IMR-90 (cell line): ENCODE measurements at regions not wholly inside any gene's neighbourhood (a gene's known extent, or its start where the extent isn't known, plus 50 kb on each side); places are given as distances from the start of the nearest gene placed in this dataset.
A peak's percentile ranks its signal among the peaks of the same experiment; 100 is the strongest.

Experiments used
- ATAC-seq: fragments of 200-7000 bp; cut with Tn5 transposase; 2 replicates; pipeline ENCODE4 v1.9.1; 2020; ENCODE audit warnings: low read depth, mild to moderate bottlenecking, moderate library complexity
- BruUV-seq: library from RNA; stranded (reverse); fragments of 400-500 nt; replicated peaks from 2 replicates; lab custom pipeline; 2021; lab: Mats Ljungman, UMichigan
- CTCF ChIA-PET: fragments of 300-600 bp; formaldehyde crosslinking; extraction: SDS; loops from one replicate; lab custom pipeline; 2021; ENCODE audit warnings: antibody characterized with exemption; lab: Yijun Ruan, JAX
- POLR2A ChIA-PET: fragments of 300-600 bp; sonication (Branson Sonifier 250); formaldehyde crosslinking; loops from one replicate; lab custom pipeline; 2022; ENCODE audit warnings: antibody characterized with exemption; ENCODE audit not compliant: unreplicated experiment; lab: Charles Lee
- DNase-seq: peaks from one replicate; pipeline ENCODE4 v3.0.0; 2013
- H2AFZ ChIP-seq: replicated peaks from 2 replicates; pipeline ENCODE3; 2013; ENCODE audit warnings: low read length, mild to moderate bottlenecking; ENCODE audit not compliant: poor library complexity
- H2AK5ac ChIP-seq: 2 replicates; pipeline ENCODE4 v1.6.1; 2013; ENCODE audit warnings: low read depth, low read length, inconsistent platforms
- H2AK9ac ChIP-seq: replicated peaks from 2 replicates; pipeline ENCODE3; 2013; ENCODE audit warnings: mild to moderate bottlenecking, low read depth, low read length, moderate library complexity; ENCODE audit not compliant: poor library complexity
- H2BK120ac ChIP-seq: 2 replicates; pipeline ENCODE4 v1.6.1; 2013; ENCODE audit warnings: low read depth, low read length, inconsistent platforms
- H2BK15ac ChIP-seq: 3 replicates; pipeline ENCODE4 v1.6.1; 2013; ENCODE audit warnings: low read depth, low read length, inconsistent platforms
- H2BK20ac ChIP-seq: 2 replicates; pipeline ENCODE4 v1.6.1; 2013; ENCODE audit warnings: low read depth, mild to moderate bottlenecking, inconsistent platforms, low read length, moderate library complexity
- H2BK5ac ChIP-seq: 2 replicates; pipeline ENCODE4 v1.6.1; 2013; ENCODE audit warnings: mild to moderate bottlenecking, low read depth, low read length, inconsistent platforms; ENCODE audit not compliant: poor library complexity, severe bottlenecking
- H3K14ac ChIP-seq: replicated peaks from 2 replicates; pipeline ENCODE4 v1.6.1; 2013; ENCODE audit warnings: low read depth, low read length, inconsistent platforms
- H3K18ac ChIP-seq: 2 replicates; pipeline ENCODE4 v1.6.1; 2013; ENCODE audit warnings: low read depth, low read length, control low read depth
- H3K23ac ChIP-seq: 2 replicates; pipeline ENCODE4 v1.6.1; 2013; ENCODE audit warnings: low read depth, low read length, inconsistent platforms
- H3K27ac ChIP-seq: 2 replicates; pipeline ENCODE4 v1.5.1; 2013; ENCODE audit warnings: mild to moderate bottlenecking, control low read depth, low read length; ENCODE audit not compliant: insufficient read depth
- H3K27me3 ChIP-seq: 2 replicates; pipeline ENCODE4 v1.6.1; 2013; ENCODE audit warnings: low read length; ENCODE audit not compliant: control insufficient read depth, insufficient read depth
- H3K36me3 ChIP-seq: 2 replicates; pipeline ENCODE4 v1.6.1; 2013; ENCODE audit warnings: low read length, mixed read lengths; ENCODE audit not compliant: control insufficient read depth, insufficient read depth
- H3K4ac ChIP-seq: 2 replicates; pipeline ENCODE4 v1.6.1; 2013; ENCODE audit warnings: low read depth, low read length, inconsistent platforms
- H3K4me1 ChIP-seq: 2 replicates; pipeline ENCODE4 v1.6.1; 2013; ENCODE audit warnings: low read length, mixed read lengths; ENCODE audit not compliant: control insufficient read depth, insufficient read depth
- H3K4me2 ChIP-seq: 2 replicates; pipeline ENCODE4 v1.6.1; 2013; ENCODE audit warnings: low read depth, mild to moderate bottlenecking, control low read depth, low read length, moderate library complexity
- H3K4me3 ChIP-seq: 2 replicates; pipeline ENCODE4 v1.5.1; 2013; ENCODE audit warnings: low read depth, mild to moderate bottlenecking, control low read depth, low read length, moderate library complexity; ENCODE audit not compliant: insufficient read depth
- H3K56ac ChIP-seq: 2 replicates; pipeline ENCODE4 v1.6.1; 2013; ENCODE audit warnings: low read length, inconsistent platforms; ENCODE audit not compliant: insufficient read depth; ENCODE audit errors: extremely low read depth
- H3K79me1 ChIP-seq, 2 experiments: 2 replicates each; pipeline ENCODE4 v1.6.1; 2013; ENCODE audit warnings: low read length in 2 of 2, inconsistent platforms in 1 of 2, low read depth in 1 of 2
- H3K9ac ChIP-seq: 2 replicates; pipeline ENCODE4 v1.6.1; 2013; ENCODE audit warnings: low read depth, low read length, control low read depth
- H3K9me1 ChIP-seq: 2 replicates; pipeline ENCODE4 v1.6.1; 2013; ENCODE audit warnings: low read length, inconsistent platforms; ENCODE audit not compliant: insufficient read depth
- H3K9me3 ChIP-seq: 2 replicates; pipeline ENCODE4 v1.6.1; 2013; ENCODE audit warnings: low read length; ENCODE audit not compliant: control insufficient read depth, insufficient read depth
- H4K20me1 ChIP-seq: 2 replicates; pipeline ENCODE4 v1.6.1; 2013; ENCODE audit warnings: low read length, inconsistent platforms; ENCODE audit not compliant: insufficient read depth
- H4K5ac ChIP-seq: 2 replicates; pipeline ENCODE4 v1.6.1; 2013; ENCODE audit warnings: mild to moderate bottlenecking, low read depth, low read length, control low read depth
- H4K8ac ChIP-seq, 2 experiments: 2 replicates each; pipeline ENCODE4 v1.6.1; 2013; ENCODE audit warnings: low read depth in 2 of 2, low read length in 2 of 2, control low read depth in 1 of 2, inconsistent platforms in 1 of 2
- H4K91ac ChIP-seq: 2 replicates; pipeline ENCODE4 v1.6.1; 2013; ENCODE audit warnings: low read depth, low read length, inconsistent platforms; ENCODE audit not compliant: insufficient read depth
- CEBPB ChIP-seq: IDR thresholded peaks from 2 replicates; pipeline ENCODE4 v1.6.1; 2012; ENCODE audit warnings: low read depth, low read length, improper control_type of control experiment
- ELK1 ChIP-seq: fragments of 150-350 bp; IDR thresholded peaks from 2 replicates; pipeline ENCODE4 v1.6.1; 2016; ENCODE audit warnings: low read depth, mild to moderate bottlenecking, low read length, moderate library complexity, borderline replicate concordance
- FOS ChIP-seq: fragments of 150-350 bp; IDR thresholded peaks from 2 replicates; pipeline ENCODE4 v1.6.1; 2016; ENCODE audit warnings: low read depth, low read length
- MAFK ChIP-seq: IDR thresholded peaks from 2 replicates; pipeline ENCODE4 v1.6.1; 2012; ENCODE audit warnings: low read depth, low read length, improper control_type of control experiment
- MAZ ChIP-seq: IDR thresholded peaks from 2 replicates; pipeline ENCODE4 v1.6.1; 2012; ENCODE audit warnings: low read depth, mild to moderate bottlenecking, low read length, improper control_type of control experiment, moderate library complexity, borderline replicate concordance
- MXI1 ChIP-seq: IDR thresholded peaks from 2 replicates; pipeline ENCODE4 v1.6.1; 2012; ENCODE audit warnings: low read depth, mild to moderate bottlenecking, low read length, moderate library complexity, borderline replicate concordance
- RAD21 ChIP-seq: IDR thresholded peaks from 2 replicates; pipeline ENCODE4 v1.6.1; 2012; ENCODE audit warnings: low read length, improper control_type of control experiment
- RFX5 ChIP-seq: IDR thresholded peaks from 2 replicates; pipeline ENCODE4 v1.8.0; 2012; ENCODE audit warnings: low read depth, mild to moderate bottlenecking, low read length, moderate library complexity
- SMC3 ChIP-seq: fragments of 150-350 bp; IDR thresholded peaks from 2 replicates; pipeline ENCODE4 v1.6.1; 2016; ENCODE audit warnings: low read depth, mild to moderate bottlenecking, antibody characterized with exemption, low read length, moderate library complexity
- USF2 ChIP-seq: fragments of 150-350 bp; IDR thresholded peaks from 2 replicates; pipeline ENCODE4 v1.6.1; 2017; ENCODE audit warnings: mild to moderate bottlenecking, antibody characterized with exemption, low read length, low read depth
- WGBS, 2 experiments: methylation state at CpG; one replicate each; pipeline versions ENCODE4 v1.1.5 to v1.1.7; 2013; ENCODE audit warnings: missing lambda C conversion rate in 2 of 2; ENCODE audit not compliant: insufficient read length in 1 of 2; ENCODE audit errors: extremely low coverage in 2 of 2; 5-methylcytosine and 5-hydroxymethylcytosine counted together
- dilution Hi-C: fragments of 300-500 bp; cut with HindIII; formaldehyde crosslinking; loops from one replicate; pipeline ENCODE4 v1.14.3; 2018; ENCODE audit warnings: low sequenced_read_pairs; ENCODE audit not compliant: unreplicated experiment
- in situ Hi-C: fragments of 300-500 bp; cut with MboI; formaldehyde crosslinking; loops from 3 replicates; pipeline ENCODE4 v1.14.3; 2019; ENCODE audit warnings: low sequenced_read_pairs, inconsistent platforms, mixed read lengths
- intact Hi-C: fragments of 100-400 bp; cut with micrococcal nuclease; formaldehyde crosslinking; loops from 2 replicates; pipeline ENCODE4 v1.10.0; 2022
- TF ChIP-seq, protein P1 (sequence below): conservative IDR thresholded peaks from 2 replicates; pipeline ENCODE4 v1.5.1; 2012; ENCODE audit warnings: mild to moderate bottlenecking, low read depth, low read length, improper control_type of control experiment

DNA sequence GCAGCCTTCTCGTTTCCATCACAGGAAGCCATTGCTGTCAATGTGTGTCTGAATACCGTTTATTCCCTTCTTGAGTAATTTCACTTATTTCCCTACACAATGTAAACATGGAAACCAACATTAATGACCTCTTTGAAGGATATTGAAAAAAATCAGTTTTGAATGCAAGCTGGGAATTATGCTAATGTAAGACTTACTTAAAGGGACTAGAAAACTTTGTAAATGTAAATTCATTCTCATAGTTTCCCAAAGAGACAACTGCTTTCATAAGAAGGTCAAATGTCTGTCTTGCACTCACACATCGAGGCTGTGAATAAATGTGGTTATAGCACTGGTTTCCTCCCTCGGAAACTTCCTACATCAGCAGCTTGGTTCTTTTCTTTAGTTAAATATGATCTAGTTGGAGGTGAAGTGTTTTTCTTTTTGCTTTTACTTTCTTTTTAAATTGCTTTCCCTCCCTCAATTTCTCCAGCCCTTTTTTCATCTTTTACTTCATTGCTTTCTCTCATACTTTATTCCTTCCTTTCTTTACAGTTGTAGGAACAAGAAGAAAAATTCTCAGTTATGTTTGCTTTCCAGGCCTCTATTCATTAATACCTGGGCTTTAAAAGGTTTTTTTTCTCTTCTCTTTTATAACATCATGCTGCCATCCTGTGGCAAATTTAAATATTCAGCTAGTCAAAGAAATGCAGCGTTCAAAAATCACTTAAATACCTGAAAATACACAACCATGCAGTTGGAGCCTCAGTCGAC lies 108.3 kb downstream of the TNFAIP3 start:
- ATAC-seq: no peak

More for the DNA sequence above, 108.3 kb downstream of the TNFAIP3 start:
- Histone ChIP-seq H3K27me3 (peaks cover 11% of the 10 kb centered on the region), H4K5ac (no peak overlapping the region), H3K9me3 (no peaks in the 10 kb centered on the region), H2AFZ (no peak overlapping the region), H2AK9ac (no peak overlapping the region), H3K79me1 (no peaks in the 10 kb centered on the region), H3K14ac (no peak overlapping the region), H2BK120ac (no peak overlapping the region), H3K4me1 (no peaks in the 10 kb centered on the region), H3K4me2 (no peak overlapping the region), H3K9me1 (no peaks in the 10 kb centered on the region), H4K91ac (no peak overlapping the region), H3K18ac (no peak overlapping the region), H2BK15ac (no peak overlapping the region), H3K56ac (no peak overlapping the region), H2BK5ac (no peak overlapping the region), H3K23ac (no peak overlapping the region), H2AK5ac (no peak overlapping the region), H4K20me1 (no peaks in the 10 kb centered on the region), H3K4ac (no peak overlapping the region), H4K8ac (no peak overlapping the region), H3K36me3 (no peaks in the 10 kb centered on the region), H3K9ac (no peak overlapping the region), H3K27ac (no peak overlapping the region), H2BK20ac (no peak overlapping the region), H3K4me3 (no peak overlapping the region)
- TF ChIP-seq CEBPB (no peak), SMC3 (peak; percentile 50), MXI1 (no peak), USF2 (no peak), RFX5 (no peak), MAZ (no peak), FOS (no peak), RAD21 (peak; percentile 49), MAFK (no peak), ELK1 (no peak)
- TF ChIP-seq, protein P1, sequence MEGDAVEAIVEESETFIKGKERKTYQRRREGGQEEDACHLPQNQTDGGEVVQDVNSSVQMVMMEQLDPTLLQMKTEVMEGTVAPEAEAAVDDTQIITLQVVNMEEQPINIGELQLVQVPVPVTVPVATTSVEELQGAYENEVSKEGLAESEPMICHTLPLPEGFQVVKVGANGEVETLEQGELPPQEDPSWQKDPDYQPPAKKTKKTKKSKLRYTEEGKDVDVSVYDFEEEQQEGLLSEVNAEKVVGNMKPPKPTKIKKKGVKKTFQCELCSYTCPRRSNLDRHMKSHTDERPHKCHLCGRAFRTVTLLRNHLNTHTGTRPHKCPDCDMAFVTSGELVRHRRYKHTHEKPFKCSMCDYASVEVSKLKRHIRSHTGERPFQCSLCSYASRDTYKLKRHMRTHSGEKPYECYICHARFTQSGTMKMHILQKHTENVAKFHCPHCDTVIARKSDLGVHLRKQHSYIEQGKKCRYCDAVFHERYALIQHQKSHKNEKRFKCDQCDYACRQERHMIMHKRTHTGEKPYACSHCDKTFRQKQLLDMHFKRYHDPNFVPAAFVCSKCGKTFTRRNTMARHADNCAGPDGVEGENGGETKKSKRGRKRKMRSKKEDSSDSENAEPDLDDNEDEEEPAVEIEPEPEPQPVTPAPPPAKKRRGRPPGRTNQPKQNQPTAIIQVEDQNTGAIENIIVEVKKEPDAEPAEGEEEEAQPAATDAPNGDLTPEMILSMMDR: peak; percentile 47
- no CpG with 5 or more reads among the region's 6 CpGs for WGBS, 2 experiments
- dilution Hi-C loops: no loop called here
- intact Hi-C loops: loop anchor here (1.0 kb wide), 1 partner anchor 270 kb away; no protein-coding TSS in a partner anchor
- no TSS peak for BruUV-seq
- POLR2A ChIA-PET: no interaction called here
- in situ Hi-C loops: no loop called here
- CTCF ChIA-PET: interaction anchor here (1.0 to 1.2 kb wide), 2 partner anchors 8 to 45 kb away, joined by 3 to 4 read pairs; no protein-coding TSS in a partner anchor
- DNase-seq: peak; percentile 22
